Occipital lobe (tissue), 1 donor: ENCODE measurements at regions not wholly inside any gene's neighbourhood (a gene's known extent, or its start where the extent isn't known, plus 50 kb on each side); places are given as distances from the start of the nearest gene placed in this dataset.

Experiments used
- DNase-seq: peaks from one replicate; lab custom pipeline; 2025; lab: John Stamatoyannopoulos, UW

DNA sequence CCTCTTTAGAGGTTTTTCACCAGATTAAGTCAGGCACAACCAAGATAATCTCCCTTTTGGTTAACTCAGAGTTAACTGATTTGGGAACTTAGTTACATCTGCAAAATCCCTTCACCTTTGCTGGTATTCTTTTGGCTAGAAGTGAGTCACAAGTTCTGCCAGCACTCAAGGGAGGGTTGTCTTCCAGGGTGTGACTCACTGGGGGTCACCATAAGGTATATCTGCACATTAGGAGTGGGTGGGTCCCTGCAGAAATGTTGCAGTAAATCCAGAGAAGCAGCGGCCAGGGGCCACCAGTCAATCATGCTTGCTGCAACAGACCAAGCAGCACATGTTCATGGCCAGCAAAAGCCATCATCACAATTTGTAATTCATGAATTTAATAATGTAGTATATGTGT is 59.8 kb upstream of the MAML3 start:
- no peak for DNase-seq

DNA sequence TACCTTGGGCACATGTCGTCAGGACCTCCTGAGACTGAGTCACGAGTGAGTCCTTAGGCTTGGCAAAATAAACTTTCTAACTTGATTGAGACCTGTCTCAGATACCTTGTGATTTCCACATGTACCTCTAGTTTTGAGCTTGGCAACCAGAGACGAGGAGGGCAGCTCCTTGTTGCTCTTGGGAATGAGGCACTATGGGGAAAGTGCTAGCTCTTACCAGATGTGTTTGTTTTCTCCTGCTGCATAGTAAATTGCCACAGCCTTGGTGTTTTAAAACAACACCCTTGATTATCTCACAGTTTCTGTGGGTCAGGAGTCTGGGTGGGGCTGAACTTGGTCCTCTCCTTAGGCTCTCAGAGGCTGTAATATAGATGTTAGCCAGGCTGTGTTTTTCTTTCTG is 59.1 kb upstream of the MAML3 start:
- DNase-seq = no peak

DNA sequence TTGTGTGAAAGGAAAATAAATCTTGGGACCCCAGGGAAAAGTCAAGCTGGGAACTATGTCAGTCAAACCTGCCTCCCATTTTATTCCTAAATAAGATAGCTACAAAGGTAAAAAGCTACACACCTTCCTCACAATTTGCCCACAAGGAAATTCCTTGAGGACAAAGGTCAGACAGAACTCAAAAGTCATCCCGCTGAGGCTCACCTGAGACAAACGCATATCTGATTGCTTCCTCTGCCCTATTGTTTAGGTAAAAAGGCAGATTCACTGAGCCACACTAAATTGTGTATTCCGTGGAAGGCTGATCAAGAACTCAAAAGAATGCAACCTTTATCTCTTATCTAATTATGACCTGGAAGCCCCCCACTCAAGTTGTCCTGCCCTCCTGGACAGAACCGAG is 58.7 kb upstream of the MAML3 start:
- DNase-seq = no peak

DNA sequence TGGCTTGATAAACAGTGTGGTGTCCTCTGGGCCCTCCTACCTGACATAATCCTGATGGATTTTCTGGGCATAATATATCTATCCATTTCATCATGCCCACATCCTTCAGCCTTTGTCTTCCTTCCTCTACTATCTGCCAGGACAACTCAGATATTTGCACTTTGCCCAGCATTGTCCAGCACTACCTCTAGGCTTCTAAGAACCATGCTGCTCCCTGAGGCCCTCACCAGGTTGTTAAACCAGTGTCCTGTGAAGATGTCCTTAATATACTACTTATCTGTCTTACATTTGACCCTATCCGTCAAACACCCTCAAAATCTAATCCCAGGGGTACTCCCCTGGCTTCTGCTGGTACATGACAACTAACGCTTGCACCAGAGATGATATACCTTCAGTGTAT is 58.2 kb upstream of the MAML3 start:
- no peak for DNase-seq

DNA sequence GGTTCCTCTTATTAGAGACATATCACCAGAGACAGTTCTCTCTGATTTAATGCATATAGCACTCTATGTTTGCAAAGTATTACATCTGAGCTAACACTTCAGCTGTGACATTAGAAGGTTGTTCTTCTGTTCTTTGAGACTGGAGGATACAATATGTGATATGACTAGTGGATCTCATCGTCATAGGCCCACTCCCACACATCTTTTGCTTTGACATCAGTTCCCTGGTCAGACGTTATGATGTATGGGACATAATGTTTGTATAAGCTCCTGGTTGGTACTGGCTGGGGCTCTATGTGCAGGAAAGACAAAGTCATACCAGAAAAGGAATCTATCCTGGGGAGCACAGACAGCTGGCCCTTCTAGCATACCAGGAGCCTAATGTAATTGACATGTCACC is 57.7 kb upstream of the MAML3 start:
- no peak for DNase-seq

DNA sequence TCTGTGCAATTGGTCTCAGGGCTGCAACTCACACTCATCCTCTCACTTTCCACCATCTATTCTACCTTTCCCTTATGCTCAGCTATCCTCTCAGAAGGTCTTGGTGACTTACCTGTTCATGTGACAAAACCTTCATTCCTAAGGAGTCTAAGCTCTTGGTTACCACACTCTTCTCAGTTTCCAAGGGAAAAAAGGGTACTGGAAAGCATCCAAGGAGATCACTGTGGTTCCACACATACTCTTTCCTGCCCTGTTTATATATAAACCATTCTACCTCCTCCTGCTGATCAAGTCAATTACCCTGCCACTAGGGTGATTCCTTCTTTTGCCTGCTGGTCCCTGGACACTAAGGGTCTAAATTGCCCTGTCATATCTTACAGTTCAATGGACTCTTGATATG is 57.2 kb upstream of the MAML3 start:
- no peak for DNase-seq

DNA sequence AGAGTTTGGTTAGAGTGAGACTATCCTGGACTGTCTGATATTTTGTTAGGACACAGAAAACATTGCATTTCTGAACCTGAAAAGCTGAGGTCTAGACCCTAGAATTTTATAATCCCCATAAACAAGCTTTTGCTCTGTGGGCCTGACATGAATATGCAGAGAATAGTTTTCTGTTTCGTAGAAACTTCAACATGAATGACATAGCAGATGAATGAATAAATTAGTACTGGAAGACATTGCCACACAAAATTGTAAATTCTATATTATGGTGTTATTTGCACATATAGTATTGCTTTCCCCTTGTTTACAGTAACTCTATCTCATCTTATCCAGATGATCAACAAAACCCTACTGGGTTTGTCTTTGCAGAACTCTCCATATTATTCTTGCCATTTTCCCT is 54.9 kb upstream of the MAML3 start:
- DNase-seq = no peak
